ENCODE measurements at regions not wholly inside any gene's neighbourhood (a gene's known extent, or its start where the extent isn't known, plus 50 kb on each side); places are given as distances from the start of the nearest gene placed in this dataset.

GRCh38 chr2:2517399-2517798, 186.3 kb upstream of the MYT1L start:
- CTCF ChIA-PET (ENCODE audit: partially characterized antibody), result interaction anchor here (0.6 to 1.3 kb wide), 3 partner anchors 138 to 631 kb away, joined by 3 read pairs; no protein-coding TSS in a partner anchor

More at GRCh38 chr2:2517399-2517798, 186.3 kb upstream of the MYT1L start:
- peaks cover 8% of the 10 kb centered on the region; the same call in 1 of the 2 replicates for H3K23me2 ChIP-seq (ENCODE audit: low read depth, low read length)
- no peaks in the 10 kb centered on the region for H3K9me3 ChIP-seq (ENCODE audit: insufficient read depth in 2 of 2, low read depth in 1 of 2, low read length in 1 of 2)
- H3K27me3 ChIP-seq (replicated peaks in 1 of 4; ENCODE audit: control insufficient read depth in 3 of 4, extremely low read depth in 1 of 4, insufficient read depth in 3 of 4, low read length in 3 of 4), result no peaks in the 10 kb centered on the region
- no peaks in the 10 kb centered on the region for H3K36me3 ChIP-seq (ENCODE audit: control insufficient read depth in 2 of 4, insufficient read depth in 4 of 4, low read length in 3 of 4)
- no peak for TF ChIP-seq SIX5 (IDR thresholded peaks at IDR 0.05; ENCODE audit: low read depth, low read length)
- no peak for TF ChIP-seq JUN (IDR thresholded peaks at IDR 0.05; ENCODE audit: low read depth, low read length)
- no peak for TF ChIP-seq BACH1 (IDR thresholded peaks at IDR 0.05; ENCODE audit: low read length)
- no peak for TF ChIP-seq YY1 (IDR thresholded peaks at IDR 0.05; ENCODE audit: low read depth, low read length)
- TF ChIP-seq BCL11A (IDR thresholded peaks at IDR 0.05; ENCODE audit: low read depth in 2 of 2, low read length in 2 of 2), result no peak
- no peak for TF ChIP-seq SRF (IDR thresholded peaks at IDR 0.05; ENCODE audit: low read depth, low read length)
- no peak for TF ChIP-seq ZNF274 (IDR thresholded peaks at IDR 0.05; ENCODE audit: borderline replicate concordance, extremely low read depth, low read length)
- TF ChIP-seq KDM5A (IDR thresholded peaks at IDR 0.05; ENCODE audit: low read length), result no peak
- no peak for TF ChIP-seq MAFK (IDR thresholded peaks at IDR 0.05; ENCODE audit: low read depth, low read length)
- TF ChIP-seq TAF7 (optimal IDR thresholded peaks at IDR 0.05; ENCODE audit: borderline replicate concordance, low read depth, low read length), result no peak
- TF ChIP-seq CBX5 (IDR thresholded peaks at IDR 0.05; ENCODE audit: low read depth, low read length), result no peak
- TF ChIP-seq EGR1 (IDR thresholded peaks at IDR 0.05; ENCODE audit: borderline replicate concordance, low read depth, low read length), result no peak
- no peak for TF ChIP-seq POU5F1 (IDR thresholded peaks at IDR 0.05; ENCODE audit: low read depth, low read length)
- no peak for TF ChIP-seq HDAC2 (IDR thresholded peaks at IDR 0.05; ENCODE audit: borderline replicate concordance in 1 of 2, low read depth in 2 of 2, low read length in 2 of 2)
- no peak for TF ChIP-seq NRF1 (IDR thresholded peaks at IDR 0.05; ENCODE audit: low read depth, low read length)
- TF ChIP-seq RNF2 (IDR thresholded peaks at IDR 0.05; ENCODE audit: borderline replicate concordance, low read depth, low read length, missing control alignments, poor library complexity, severe bottlenecking), result no peak
- no peaks in the 10 kb centered on the region for H4K20me1 ChIP-seq (replicated peaks in 1 of 2; ENCODE audit: control insufficient read depth in 1 of 2, insufficient read depth in 2 of 2, low read length in 2 of 2)
- 69% methylated on average over 2 of the region's 2 CpGs; no CpG with 5 or more reads in 1 of the 2 experiments for WGBS, 2 experiments (ENCODE audit: extremely low coverage in 1 of 2, insufficient coverage in 1 of 2, insufficient read length in 1 of 2, insufficient replicate concordance in 2 of 2, low coverage in 1 of 2, low lambda C conversion rate in 2 of 2, missing lambda C conversion rate in 1 of 2)
- no peak overlapping the region for H3K27ac ChIP-seq (ENCODE audit: low read depth, low read length)
- DNase-seq (ENCODE audit: low read depth in 1 of 2, low spot score in 2 of 2) (no peak), FAIRE-seq (no peak)
- H3K9ac ChIP-seq (replicated peaks in 1 of 4; ENCODE audit: extremely low read depth in 1 of 4, low read depth in 3 of 4, low read length in 3 of 4), result no peak overlapping the region
- H2BK120ac ChIP-seq (replicated peaks; ENCODE audit: low read depth, low read length), result no peak overlapping the region
- no peak overlapping the region for H3K4me2 ChIP-seq (ENCODE audit: insufficient read depth in 1 of 2, low read depth in 2 of 2, low read length in 2 of 2)
- H4K5ac ChIP-seq (ENCODE audit: insufficient read length, low read depth, low read length), result no peak overlapping the region
- H3K79me2 ChIP-seq (ENCODE audit: control insufficient read depth in 1 of 2, insufficient read depth in 2 of 2, low read length in 2 of 2), result no peaks in the 10 kb centered on the region
- POLR2A ChIA-PET (ENCODE audit: partially characterized antibody), result no interaction called here
- H2BK5ac ChIP-seq (ENCODE audit: low read depth, low read length), result no peak overlapping the region
- no peak overlapping the region for H2BK20ac ChIP-seq (ENCODE audit: low read length)
- H4K8ac ChIP-seq (ENCODE audit: extremely low read depth, insufficient read depth, low read length), result no peak overlapping the region
- no peak overlapping the region for H3K56ac ChIP-seq (replicated peaks; ENCODE audit: insufficient read length, low read depth, low read length)
- H2BK15ac ChIP-seq (ENCODE audit: low read length), result no peak overlapping the region
- H2BK12ac ChIP-seq (ENCODE audit: low read depth, low read length), result no peak overlapping the region
- no peak overlapping the region for H4K91ac ChIP-seq (replicated peaks; ENCODE audit: insufficient read length, low read length)
- H2AK5ac ChIP-seq (ENCODE audit: low read depth, low read length), result no peak overlapping the region
- no peak overlapping the region for H3K23ac ChIP-seq (ENCODE audit: insufficient read length)
- no peaks in the 10 kb centered on the region for H3K79me1 ChIP-seq (ENCODE audit: low read depth, low read length)
- no peak overlapping the region for H3K14ac ChIP-seq (ENCODE audit: insufficient read length)
- H3K4me1 ChIP-seq (replicated peaks in 1 of 4; ENCODE audit: control insufficient read depth in 3 of 4, insufficient read depth in 4 of 4, low read length in 3 of 4), result no peaks in the 10 kb centered on the region; a peak in 1 of 7 replicates
- no peak overlapping the region for H3K4ac ChIP-seq (replicated peaks; ENCODE audit: insufficient read length, low read depth, low read length)
- no peak overlapping the region for H3K18ac ChIP-seq (ENCODE audit: extremely low read depth, low read length)
- H3K4me3 ChIP-seq (ENCODE audit: extremely low read depth in 1 of 4, insufficient read depth in 2 of 4, low read depth in 3 of 4, low read length in 4 of 4), result no peak overlapping the region
- H2AFZ ChIP-seq (ENCODE audit: low read length), result no peak overlapping the region

All from H1 (cell line).